WTC11 (cell line): ENCODE measurements at regions not wholly inside any gene's neighbourhood (a gene's known extent, or its start where the extent isn't known, plus 50 kb on each side); places are given as distances from the start of the nearest gene placed in this dataset.

Experiments used
- ATF3 ChIP-seq: sonication (generic); formaldehyde crosslinking; conservative IDR thresholded peaks from 2 replicates; pipeline ENCODE4 v1.8.1; 2022; ENCODE audit warnings: mild to moderate bottlenecking, missing genetic modification reagents
- CTCF ChIP-seq: fragments of 200-600 bp; IDR thresholded peaks from 2 replicates; pipeline ENCODE4 v1.8.0; 2022; ENCODE audit warnings: antibody characterized with exemption
- MAX ChIP-seq: sonication (generic); formaldehyde crosslinking; IDR thresholded peaks from 2 replicates; pipeline ENCODE4 v1.8.0; 2022; ENCODE audit warnings: mild to moderate bottlenecking, missing genetic modification reagents

- TF ChIP-seq ATF3 (no peak), MAX (CRISPR knock-in tag) (no peak), CTCF (no peak)
Measured at GRCh38 chr9:135259273-135259672, 171.8 kb downstream of the OLFM1 start.
